HepG2 (cell line): ENCODE measurements at regions not wholly inside any gene's neighbourhood (a gene's known extent, or its start where the extent isn't known, plus 50 kb on each side); places are given as distances from the start of the nearest gene placed in this dataset.

ENCODE experiments used
- ATAC-seq: fragments of 200-7000 bp; cut with Tn5 transposase; 3 replicates; pipeline ENCODE4 v1.9.1; 2020; ENCODE audit warnings: mild to moderate bottlenecking, moderate library complexity
- BruUV-seq: library from RNA; stranded (reverse); fragments of 400-500 nt; replicated peaks from 2 replicates; lab custom pipeline; 2021; lab: Mats Ljungman, UMichigan
- CTCF ChIA-PET: fragments of 300-600 bp; formaldehyde crosslinking; extraction: SDS; loops from one replicate; lab custom pipeline; 2021; ENCODE audit warnings: low total read pairs, inconsistent platforms, low intra/inter-chr PET ratio; lab: Yijun Ruan, JAX
- POLR2A ChIA-PET: fragments of 350-600 bp; sonication (Branson Sonifier 250); formaldehyde crosslinking; loops from one replicate; lab custom pipeline; 2020; ENCODE audit warnings: antibody characterized with exemption, inconsistent platforms; lab: Yijun Ruan, JAX
- DNase-seq: peaks from one replicate; pipeline ENCODE4 v3.0.0-alpha.2; 2015; ENCODE audit warnings: low spot score
- FAIRE-seq: peaks from 3 replicates; lab custom pipeline; 2011; peaks lifted over from hg19 to GRCh38; lab: Jason Lieb, UNC
- H2AFZ ChIP-seq: one replicate; pipeline ENCODE4 v1.6.1; 2011; ENCODE audit warnings: low read length, inconsistent platforms
- H3K27ac ChIP-seq: fragments of 300-600 bp; 3 replicates; pipeline ENCODE4 v1.8.0; 2011; ENCODE audit warnings: mixed run types, mild to moderate bottlenecking, mixed read lengths, low read length, inconsistent platforms; ENCODE audit not compliant: insufficient read depth; ENCODE audit errors: extremely low read length
- H3K27me3 ChIP-seq, 2 experiments: fragments of 200-600 bp in 1 of 2; 2 replicates in 1 of 2; 3 replicates in 1 of 2; pipeline versions ENCODE4 v1.6.0 to v1.8.0; 2011; ENCODE audit warnings: low read length in 2 of 2, mild to moderate bottlenecking in 2 of 2, moderate library complexity in 2 of 2, inconsistent platforms in 1 of 2; ENCODE audit not compliant: insufficient read depth in 2 of 2, control insufficient read depth in 1 of 2
- H3K36me3 ChIP-seq, 2 experiments: fragments of 200-600 bp in 1 of 2; replicated peaks in 1 of 2; 2 replicates in 1 of 2; 3 replicates in 1 of 2; pipeline versions ENCODE4 v1.5.1 to v1.8.0; 2011; ENCODE audit warnings: low read length in 2 of 2, inconsistent platforms in 1 of 2; ENCODE audit not compliant: insufficient read depth in 2 of 2, control insufficient read depth in 1 of 2
- H3K4me1 ChIP-seq: 2 replicates; pipeline ENCODE4 v1.5.1; 2012; ENCODE audit warnings: low read length, inconsistent platforms; ENCODE audit not compliant: insufficient read depth
- H3K4me2 ChIP-seq: 2 replicates; pipeline ENCODE4 v1.6.0; 2011; ENCODE audit warnings: low read depth, low read length, inconsistent platforms
- H3K4me3 ChIP-seq, 3 experiments: fragments of 200-600 bp in 1 of 3; sonication (generic), shearing (Covaris generic) in 1 of 3; replicated peaks in 1 of 3; 2 replicates each; pipeline ENCODE4 v1.5.1; 2011 to 2016; ENCODE audit warnings: low read length in 3 of 3, inconsistent platforms in 2 of 3, low read depth in 2 of 3, mild to moderate bottlenecking in 2 of 3, control low read depth in 1 of 3, mixed read lengths in 1 of 3; ENCODE audit not compliant: insufficient read depth in 1 of 3
- H3K79me2 ChIP-seq: one replicate; pipeline ENCODE4 v1.6.1; 2011; ENCODE audit warnings: low read length, inconsistent platforms; ENCODE audit not compliant: insufficient read depth
- H3K9ac ChIP-seq: 2 replicates; pipeline ENCODE4 v1.6.0; 2011; ENCODE audit warnings: mild to moderate bottlenecking, low read depth, low read length, inconsistent platforms; ENCODE audit not compliant: insufficient read depth
- H3K9me3 ChIP-seq: 2 replicates; pipeline ENCODE4 v1.5.1; 2012; ENCODE audit warnings: mild to moderate bottlenecking, low read length
- H4K20me1 ChIP-seq: 2 replicates; pipeline ENCODE4 v1.6.0; 2011; ENCODE audit warnings: inconsistent platforms, mild to moderate bottlenecking, low read length, moderate library complexity; ENCODE audit not compliant: insufficient read depth
- ATAD3A ChIP-seq: sonication (generic); formaldehyde crosslinking; IDR thresholded peaks from 2 replicates; pipeline ENCODE4 v1.4.0; 2020; ENCODE audit warnings: missing genetic modification reagents
- DMAP1 ChIP-seq: IDR thresholded peaks from 2 replicates; pipeline ENCODE4 v1.6.1; 2016
- POGZ ChIP-seq: sonication (generic); formaldehyde crosslinking; IDR thresholded peaks from 2 replicates; pipeline ENCODE4 v1.4.0; 2020; ENCODE audit warnings: mild to moderate bottlenecking, missing genetic modification reagents
- ZNF18 ChIP-seq: sonication (generic); formaldehyde crosslinking; IDR thresholded peaks from 2 replicates; pipeline ENCODE4 v1.8.0; 2022; ENCODE audit warnings: mild to moderate bottlenecking, missing genetic modification reagents; ENCODE audit not compliant: insufficient replicate concordance
- WGBS: methylation state at CpG from one replicate; pipeline ENCODE4 v1.1.6; 2017; ENCODE audit warnings: low lambda C conversion rate; 5-methylcytosine and 5-hydroxymethylcytosine counted together
- in situ Hi-C: cut with HindIII; loops from 2 replicates; pipeline ENCODE4 v1.10.0; 2017; ENCODE audit warnings: low pct_unique_long_range_greater_than_20kb; ENCODE audit not compliant: extremely low pct_ligation_motif_present
- intact Hi-C: fragments of 100-400 bp; cut with micrococcal nuclease; formaldehyde crosslinking; loops from one replicate; pipeline ENCODE4 v1.10.0; 2022; ENCODE audit not compliant: unreplicated experiment

GRCh38 chr21:23792300-23792699 is 1815.0 kb downstream of the MRPL39 start:
- WGBS: 0% methylated on average over 1 of the region's 1 CpG
- ChIA-PET CTCF (no interaction called here), POLR2A (no interaction called here)
- Histone ChIP-seq H3K79me2 (no peaks in the 10 kb centered on the region), H3K4me2 (no peak overlapping the region), H2AFZ (no peak overlapping the region), H3K27ac (no peak overlapping the region), H3K36me3 (no peaks in the 10 kb centered on the region), H3K9ac (no peak overlapping the region), H3K27me3 (no peaks in the 10 kb centered on the region), H3K9me3 (peaks cover 79% of the 10 kb centered on the region), H3K4me3 (no peak overlapping the region), H4K20me1 (no peaks in the 10 kb centered on the region), H3K4me1 (no peaks in the 10 kb centered on the region)
- ATAC-seq (no peak), FAIRE-seq (no peak), DNase-seq (no peak)
- intact Hi-C loops (no loop called here), in situ Hi-C loops (no loop called here)
- TF ChIP-seq ATAD3A (no peak), ZNF18 (CRISPR knock-in tag) (no peak)
- no TSS peak for BruUV-seq

GRCh38 chr21:23789864-23790263 is 1817.4 kb downstream of the MRPL39 start:
- no peak for ATAC-seq
- no peaks in the 10 kb centered on the region for H3K36me3 ChIP-seq

More at GRCh38 chr21:23789864-23790263, 1817.4 kb downstream of the MRPL39 start:
- Histone ChIP-seq H2AFZ (no peak overlapping the region), H3K79me2 (no peaks in the 10 kb centered on the region), H3K4me3 (no peak overlapping the region), H3K9me3 (peaks cover 72% of the 10 kb centered on the region), H4K20me1 (no peaks in the 10 kb centered on the region), H3K4me2 (no peak overlapping the region), H3K27me3 (no peaks in the 10 kb centered on the region), H3K4me1 (no peaks in the 10 kb centered on the region), H3K9ac (no peak overlapping the region), H3K27ac (no peak overlapping the region)
- DNase-seq (no peak), FAIRE-seq (no peak)
- no TSS peak for BruUV-seq
- in situ Hi-C loops: no loop called here
- ChIA-PET POLR2A (no interaction called here), CTCF (no interaction called here)
- no peak for TF ChIP-seq DMAP1 (CRISPR knock-in tag)
- TF ChIP-seq POGZ (CRISPR knock-in tag): no peak
- 0% methylated on average over 1 of the region's 1 CpG for WGBS
- intact Hi-C loops: no loop called here
